KMS-11 (cell line): ENCODE measurements at regions not wholly inside any gene's neighbourhood (a gene's known extent, or its start where the extent isn't known, plus 50 kb on each side); places are given as distances from the start of the nearest gene placed in this dataset.

Experiments
- H2AFZ ChIP-seq: fragments of 200-600 bp; sonication (generic); 2 replicates; pipeline ENCODE4 v1.6.1; 2016; ENCODE audit warnings: antibody characterized with exemption, mixed run types, low read depth
- H3K27ac ChIP-seq: fragments of 200-600 bp; sonication (generic); 2 replicates; pipeline ENCODE4 v1.6.1; 2016; ENCODE audit warnings: mild to moderate bottlenecking, mixed run types
- H3K27me3 ChIP-seq: fragments of 200-600 bp; sonication (generic); 2 replicates; pipeline ENCODE4 v1.6.1; 2017; ENCODE audit warnings: mild to moderate bottlenecking, low read depth, mixed run types, moderate library complexity; ENCODE audit not compliant: insufficient read depth
- H3K36me3 ChIP-seq: fragments of 200-600 bp; sonication (generic); 2 replicates; pipeline ENCODE4 v1.6.1; 2017; ENCODE audit warnings: mild to moderate bottlenecking, mixed run types; ENCODE audit not compliant: insufficient read depth
- H3K4me1 ChIP-seq: fragments of 200-600 bp; sonication (generic); 2 replicates; pipeline ENCODE4 v1.6.1; 2016; ENCODE audit warnings: mild to moderate bottlenecking, low read depth, mixed run types; ENCODE audit not compliant: poor library complexity, severe bottlenecking
- H3K4me2 ChIP-seq: fragments of 200-600 bp; sonication (generic); 2 replicates; pipeline ENCODE4 v1.7.0; 2016; ENCODE audit warnings: mild to moderate bottlenecking, mixed run types
- H3K4me3 ChIP-seq: fragments of 200-600 bp; sonication (generic); IDR thresholded peaks from 2 replicates; pipeline ENCODE4 v1.6.1; 2017; ENCODE audit warnings: low read depth, low read length, mixed read lengths; ENCODE audit not compliant: insufficient read depth
- H3K79me2 ChIP-seq: fragments of 200-600 bp; sonication (generic); 2 replicates; pipeline ENCODE4 v1.6.1; 2016; ENCODE audit warnings: low read depth, mixed run types; ENCODE audit not compliant: insufficient read depth
- H3K9ac ChIP-seq: fragments of 200-600 bp; sonication (generic); 2 replicates; pipeline ENCODE4 v1.6.1; 2016; ENCODE audit warnings: mild to moderate bottlenecking, mixed run types
- H4K20me1 ChIP-seq: fragments of 200-600 bp; sonication (generic); 2 replicates; pipeline ENCODE4 v1.6.1; 2016; ENCODE audit warnings: mild to moderate bottlenecking, mixed run types; ENCODE audit not compliant: insufficient read depth
- CTCF ChIP-seq: fragments of 200-600 bp; sonication (generic); conservative IDR thresholded peaks from 2 replicates; pipeline ENCODE4 v1.6.1; 2017; ENCODE audit warnings: low read depth, mild to moderate bottlenecking, antibody characterized with exemption, low read length, moderate library complexity, mixed read lengths

- Histone ChIP-seq H3K27me3 (no peaks in the 10 kb centered on the region), H4K20me1 (no peaks in the 10 kb centered on the region), H3K4me1 (no peaks in the 10 kb centered on the region), H3K79me2 (no peaks in the 10 kb centered on the region), H3K9ac (no peak overlapping the region), H3K27ac (no peak overlapping the region), H3K4me2 (no peak overlapping the region), H3K36me3 (no peaks in the 10 kb centered on the region), H3K4me3 (no peak overlapping the region), H2AFZ (no peak overlapping the region)
- TF ChIP-seq CTCF: no peak
These were observed 248.8 kb downstream of the CTH start for GRCh38 chr1:70659891-70660290.

- Histone ChIP-seq H3K27ac (no peak overlapping the region), H3K9ac (no peak overlapping the region), H2AFZ (no peak overlapping the region), H3K27me3 (no peaks in the 10 kb centered on the region), H3K4me3 (no peak overlapping the region), H3K4me2 (no peak overlapping the region), H3K36me3 (no peaks in the 10 kb centered on the region), H3K79me2 (no peaks in the 10 kb centered on the region), H4K20me1 (no peaks in the 10 kb centered on the region), H3K4me1 (no peaks in the 10 kb centered on the region)
- TF ChIP-seq CTCF: no peak
These were observed 255.5 kb downstream of the CTH start for GRCh38 chr1:70666381-70667140.

GRCh38 chr1:70667494-70668170 is 256.6 kb downstream of the CTH start:
- no peak overlapping the region for H3K4me2 ChIP-seq
- no peak overlapping the region for H3K27ac ChIP-seq
- TF ChIP-seq CTCF: no peak
- no peaks in the 10 kb centered on the region for H3K36me3 ChIP-seq
- no peaks in the 10 kb centered on the region for H3K79me2 ChIP-seq
- no peak overlapping the region for H3K9ac ChIP-seq
- no peak overlapping the region for H3K4me3 ChIP-seq
- H3K4me1 ChIP-seq: no peaks in the 10 kb centered on the region
- no peaks in the 10 kb centered on the region for H4K20me1 ChIP-seq
- no peak overlapping the region for H2AFZ ChIP-seq
- no peaks in the 10 kb centered on the region for H3K27me3 ChIP-seq

GRCh38 chr1:70671006-70671405 is 259.9 kb downstream of the CTH start:
- no peaks in the 10 kb centered on the region for H3K79me2 ChIP-seq
- H3K4me1 ChIP-seq: no peaks in the 10 kb centered on the region
- H4K20me1 ChIP-seq: no peaks in the 10 kb centered on the region
- H3K9ac ChIP-seq: no peak overlapping the region
- H3K27me3 ChIP-seq: no peaks in the 10 kb centered on the region
- H3K36me3 ChIP-seq: no peaks in the 10 kb centered on the region
- no peak overlapping the region for H2AFZ ChIP-seq
- no peak overlapping the region for H3K27ac ChIP-seq
- H3K4me3 ChIP-seq: no peak overlapping the region
- TF ChIP-seq CTCF: no peak
- no peak overlapping the region for H3K4me2 ChIP-seq
